GM12892 (cell line): ENCODE measurements at regions not wholly inside any gene's neighbourhood (a gene's known extent, or its start where the extent isn't known, plus 50 kb on each side); places are given as distances from the start of the nearest gene placed in this dataset.

ENCODE experiments used
- POLR2A ChIP-seq: IDR thresholded peaks from 2 replicates; pipeline ENCODE4 v1.6.1; 2011; ENCODE audit warnings: low read depth, low read length, control low read depth
- POLR2AphosphoS5 ChIP-seq: IDR thresholded peaks from 2 replicates; pipeline ENCODE4 v1.6.1; 2011; ENCODE audit warnings: low read depth, low read length, control low read depth
- TAF1 ChIP-seq: IDR thresholded peaks from 2 replicates; pipeline ENCODE4 v1.6.1; 2011; ENCODE audit warnings: low read depth, mild to moderate bottlenecking, control low read depth, low read length, borderline replicate concordance

DNA sequence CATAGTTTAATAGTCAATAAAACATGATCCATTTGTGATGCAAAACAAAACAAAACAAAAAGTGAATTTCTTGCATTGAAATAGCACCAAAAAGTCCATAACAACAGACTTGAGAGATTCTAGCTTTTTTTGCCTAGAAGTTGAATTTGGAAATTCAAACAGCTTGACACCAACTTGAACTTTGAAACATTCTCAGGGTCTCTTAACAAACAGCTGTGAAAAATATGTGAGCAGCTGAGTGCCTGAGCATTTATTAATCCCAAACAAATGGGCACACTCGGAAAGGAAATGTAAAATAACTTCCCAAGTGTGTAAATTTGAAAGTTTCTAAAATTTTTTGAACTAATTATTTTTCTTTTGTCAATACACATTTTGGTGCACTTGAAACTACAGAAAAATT lies 56.0 kb upstream of the HMHB1 start:
- TF ChIP-seq POLR2A (no peak), POLR2AphosphoS5 (no peak), TAF1 (no peak)
